RCC 7860 (cell line): ENCODE measurements at regions not wholly inside any gene's neighbourhood (a gene's known extent, or its start where the extent isn't known, plus 50 kb on each side); places are given as distances from the start of the nearest gene placed in this dataset.
"Not testable (repeated sequence)": the region's sequence is repeated elsewhere in the genome, so short reads cannot be mapped to it uniquely, and the experiment has no call there.

ENCODE experiments used
- DNase-seq: peaks from one replicate; pipeline ENCODE4 v3.0.0-alpha.2; 2015; ENCODE audit warnings: low spot score
- FAIRE-seq: peaks from 2 replicates; lab custom pipeline; 2012; peaks lifted over from hg19 to GRCh38; lab: Jason Lieb, UNC

DNA sequence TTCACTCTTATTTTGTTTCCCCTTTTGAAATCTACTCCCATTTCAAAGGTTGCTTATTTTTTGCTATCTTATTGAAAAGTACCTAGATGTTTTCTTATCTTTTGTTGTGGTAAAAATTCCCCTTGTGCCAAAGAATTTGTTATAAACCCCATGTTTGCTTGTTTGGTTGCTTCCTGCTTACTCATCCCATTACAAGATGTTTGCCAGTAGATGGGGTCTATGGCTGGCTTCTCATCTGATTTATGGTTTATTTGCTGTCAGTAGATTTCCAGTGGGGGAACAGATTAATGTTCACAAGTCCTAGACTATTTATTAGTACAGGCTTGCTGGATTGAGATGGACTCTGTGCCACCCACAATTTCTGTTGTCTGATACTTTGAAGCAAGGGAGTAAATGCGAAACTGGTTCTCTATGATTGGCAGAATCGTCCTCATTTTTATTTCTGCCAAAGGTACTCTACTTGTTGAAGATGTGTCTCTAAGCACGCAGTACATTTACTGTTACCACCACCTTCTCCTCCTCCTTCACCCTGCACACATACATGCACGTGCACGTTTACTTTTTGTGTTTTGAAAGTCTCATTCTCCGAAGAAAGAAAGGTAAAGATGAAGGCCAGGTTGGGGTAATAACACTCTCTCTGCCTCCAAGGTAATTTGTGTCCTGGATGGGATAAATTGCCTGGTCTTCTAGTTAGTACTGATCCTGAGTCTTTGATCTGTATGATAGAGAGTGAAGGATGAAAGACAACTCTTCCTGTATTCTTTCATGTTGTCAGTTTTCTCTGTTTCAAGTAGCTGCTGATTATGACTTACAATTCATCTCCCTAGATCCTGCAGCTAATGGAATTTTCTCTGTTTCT is 117.2 kb upstream of the ATP2B1 start:
- DNase-seq (peak; percentile 26), FAIRE-seq (no peak)

DNA sequence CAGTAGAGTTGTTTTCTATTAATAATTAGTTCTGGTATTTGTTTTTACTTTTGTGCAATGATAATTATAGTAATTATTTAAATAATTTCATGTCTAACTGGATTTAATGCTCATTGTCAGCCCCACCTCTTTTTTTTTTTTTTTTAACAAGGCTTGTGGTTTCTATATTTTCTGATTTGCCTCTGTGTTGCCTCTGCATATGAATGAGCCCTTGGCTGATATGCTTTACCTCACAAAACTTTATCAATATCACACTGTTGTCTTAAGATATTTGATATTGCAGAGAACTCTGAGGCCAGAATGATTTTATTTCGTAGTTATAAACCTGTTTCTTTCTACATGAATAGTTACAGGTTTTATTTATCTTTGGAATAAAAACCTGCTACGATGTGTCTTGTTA is 116.2 kb upstream of the ATP2B1 start:
- FAIRE-seq: no peak

DNA sequence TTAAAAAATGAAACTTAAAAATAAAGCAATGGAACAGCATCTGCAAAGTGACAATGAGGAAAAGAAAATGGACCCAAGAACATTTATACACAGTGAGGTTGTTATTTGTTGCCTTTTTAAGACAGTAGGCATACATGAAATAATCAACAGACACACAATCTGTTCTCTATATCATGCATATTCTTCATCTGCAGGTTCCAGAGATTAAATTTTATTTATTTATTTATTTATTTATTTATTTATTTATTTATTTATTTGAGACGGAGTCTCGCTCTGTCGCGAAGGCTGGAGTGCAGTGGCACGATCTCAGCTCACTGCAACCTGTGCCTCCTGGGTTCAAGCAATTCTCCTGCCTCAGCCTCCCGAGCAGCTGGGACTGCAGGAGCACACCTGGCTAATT is 114.4 kb upstream of the ATP2B1 start:
- not testable (repeated sequence) for FAIRE-seq, DNase-seq

More for the DNA sequence above, 116.2 kb upstream of the ATP2B1 start:
- DNase-seq: no peak

DNA sequence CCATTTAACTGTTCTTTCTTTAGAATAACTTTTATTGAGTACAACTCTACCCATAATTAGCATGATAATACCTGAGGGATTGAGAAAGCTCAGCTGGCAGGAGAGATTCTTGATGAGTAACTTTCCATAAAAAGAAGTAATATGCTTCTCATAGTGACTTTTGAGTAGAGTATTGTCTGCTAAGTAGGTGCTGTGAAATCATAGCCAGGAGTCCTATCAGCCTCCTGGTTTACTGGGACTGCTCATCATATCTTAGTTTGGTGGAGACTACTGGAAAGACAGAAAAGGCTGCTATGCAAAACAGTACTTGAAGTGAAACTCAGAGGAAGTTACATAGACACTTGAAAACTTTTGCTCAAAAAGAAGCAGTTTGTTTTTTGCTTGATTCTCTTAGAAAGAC is 113.3 kb upstream of the ATP2B1 start:
- DNase-seq (no peak), FAIRE-seq (no peak)

DNA sequence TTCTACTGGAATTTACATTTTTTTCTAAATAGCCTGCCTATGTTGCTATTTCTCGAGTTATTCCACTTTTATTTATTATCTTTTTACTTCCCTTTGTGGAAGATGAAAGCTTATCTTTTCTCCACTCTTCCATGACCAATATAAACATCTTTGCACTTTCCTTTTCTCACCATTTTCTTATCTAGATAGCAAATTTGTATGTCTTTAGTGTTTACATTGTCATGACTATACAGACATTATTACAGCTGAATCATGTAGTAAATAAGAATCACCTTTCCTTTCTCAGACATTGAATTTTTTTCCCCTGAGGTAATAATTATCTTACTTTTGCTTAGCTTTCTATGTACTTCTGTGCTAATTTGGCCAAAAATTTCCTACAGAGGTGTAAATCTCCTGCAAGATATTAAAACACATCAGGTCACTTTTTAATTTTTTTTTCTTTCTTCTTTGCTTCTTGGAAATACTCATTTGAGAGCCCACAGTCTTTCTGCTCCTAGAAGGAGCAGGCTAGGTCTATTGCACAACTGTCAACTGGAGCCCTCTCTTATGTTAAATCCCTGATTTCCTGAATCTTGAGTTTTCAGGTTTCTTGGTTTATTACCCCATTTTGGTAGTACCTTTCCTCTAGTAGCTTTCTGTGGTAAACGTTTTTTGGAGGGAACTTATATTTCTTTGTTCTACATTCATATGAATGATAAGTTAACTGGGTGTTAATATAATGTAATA is 109.0 kb upstream of the ATP2B1 start:
- no peak for FAIRE-seq
- no peak for DNase-seq

DNA sequence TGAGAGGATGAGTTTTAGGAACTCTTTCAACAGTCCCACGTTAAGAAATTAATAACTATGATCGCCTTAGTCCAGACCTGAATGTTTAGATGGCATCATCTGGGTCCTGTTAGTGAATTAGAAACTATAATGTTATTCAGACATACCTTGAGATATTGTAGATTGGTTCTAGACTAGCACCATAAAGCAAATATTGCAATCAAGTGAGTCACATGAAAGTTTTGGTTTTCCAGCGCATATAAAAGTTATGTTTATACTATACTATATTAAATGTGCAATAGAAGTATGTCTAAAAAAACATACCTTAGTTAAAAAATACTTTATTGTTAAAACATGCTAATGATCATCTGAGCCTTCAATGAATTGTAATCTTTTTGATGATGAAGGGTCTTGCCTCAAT is 106.6 kb upstream of the ATP2B1 start:
- DNase-seq (no peak), FAIRE-seq (no peak)

DNA sequence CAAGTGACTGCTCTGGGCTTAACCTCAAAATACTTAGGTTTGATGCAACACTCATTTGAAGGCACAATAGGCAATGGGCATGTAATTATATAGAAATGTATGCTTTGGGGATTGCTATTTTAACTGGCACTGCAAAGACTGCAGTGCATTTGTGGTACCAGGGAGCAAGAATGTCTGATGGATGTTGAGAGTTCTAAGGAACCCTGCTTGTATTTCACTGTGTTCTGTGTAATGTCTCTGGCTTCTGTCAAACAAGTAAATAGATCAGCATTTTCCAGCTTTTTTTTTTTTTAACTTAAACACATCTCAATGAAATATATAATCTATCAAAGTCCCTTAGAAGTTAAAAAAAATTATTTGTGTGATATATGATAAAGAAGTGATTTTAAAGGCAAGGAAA is 94.8 kb upstream of the ATP2B1 start:
- DNase-seq: no peak

DNA sequence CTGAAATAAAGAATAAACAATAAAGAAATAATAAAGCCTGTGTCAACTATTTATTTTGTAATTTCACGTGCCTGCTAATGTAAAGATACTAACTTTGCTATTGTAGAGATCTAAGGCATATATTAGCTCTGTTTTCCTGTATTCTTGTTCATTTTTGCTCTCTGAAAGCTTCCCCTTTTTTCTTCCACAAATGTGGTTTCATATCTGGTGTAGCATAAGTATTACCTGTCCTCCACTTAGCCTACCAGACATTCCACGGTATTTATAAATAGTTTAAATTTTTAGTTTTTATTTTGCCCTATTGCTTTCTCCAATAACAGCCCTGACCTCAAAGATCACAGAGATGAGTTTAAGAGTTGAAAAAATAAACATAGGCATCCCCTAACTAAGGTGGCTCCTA is 92.6 kb upstream of the ATP2B1 start:
- DNase-seq: no peak
- FAIRE-seq: no peak

More for the DNA sequence above, 94.8 kb upstream of the ATP2B1 start:
- no peak for FAIRE-seq

DNA sequence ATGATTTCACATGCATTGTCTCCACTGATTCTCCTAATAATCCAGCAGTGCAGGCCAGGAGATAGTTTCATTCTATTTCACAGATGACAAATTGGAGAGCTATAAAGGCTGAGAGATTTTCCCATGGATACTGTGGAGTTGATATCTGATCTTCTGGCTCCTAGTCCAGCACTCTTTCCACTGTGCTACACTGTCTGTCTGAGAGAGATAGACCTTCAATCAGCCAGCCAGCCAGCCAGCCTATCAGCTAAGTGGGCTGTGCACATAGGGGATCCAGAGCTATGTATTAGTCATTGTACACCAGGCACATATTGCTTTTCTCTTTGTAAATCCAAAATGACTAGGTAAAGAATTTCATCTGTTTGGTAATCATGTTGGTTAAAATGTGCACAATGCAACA is 91.8 kb upstream of the ATP2B1 start:
- FAIRE-seq (no peak), DNase-seq (no peak)

DNA sequence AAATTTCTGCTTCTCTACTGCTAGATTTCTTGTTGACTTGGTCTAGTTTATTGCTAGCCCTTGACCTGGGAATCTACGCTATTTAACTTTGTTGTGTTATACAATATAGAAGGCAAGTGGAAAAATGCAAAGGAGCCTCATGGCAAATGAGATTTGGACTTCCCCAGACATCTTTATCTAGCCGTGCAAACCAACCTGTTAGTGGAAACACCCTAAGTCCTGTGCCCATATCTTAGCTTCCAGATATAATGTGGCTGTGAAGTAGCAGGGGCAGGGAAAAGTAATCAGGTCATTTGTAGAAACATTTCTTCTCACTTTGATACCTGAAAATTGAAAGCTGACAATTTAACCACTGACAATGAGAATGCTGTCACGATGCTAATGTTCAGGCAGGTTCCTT is 90.7 kb upstream of the ATP2B1 start:
- DNase-seq: no peak
- FAIRE-seq: no peak

DNA sequence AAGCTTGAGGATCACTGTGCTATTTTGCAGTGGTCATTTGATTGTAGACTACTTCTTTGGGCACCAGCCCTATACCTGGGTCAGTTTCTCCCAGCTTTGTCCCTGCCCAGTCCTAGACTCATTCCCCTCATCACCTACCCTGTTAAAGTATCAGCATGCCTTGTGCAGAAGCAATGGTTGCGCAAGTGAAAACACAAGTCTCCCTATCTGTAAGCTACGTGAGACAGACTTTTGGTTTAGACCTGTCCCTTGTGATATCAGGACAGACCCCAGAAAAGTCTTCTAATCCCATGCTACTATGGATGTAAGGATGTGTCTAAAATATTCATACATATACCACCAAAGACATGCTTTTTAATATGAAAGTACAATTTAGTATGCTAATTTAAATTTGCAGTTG is 88.8 kb upstream of the ATP2B1 start:
- no peak for DNase-seq
- no peak for FAIRE-seq

DNA sequence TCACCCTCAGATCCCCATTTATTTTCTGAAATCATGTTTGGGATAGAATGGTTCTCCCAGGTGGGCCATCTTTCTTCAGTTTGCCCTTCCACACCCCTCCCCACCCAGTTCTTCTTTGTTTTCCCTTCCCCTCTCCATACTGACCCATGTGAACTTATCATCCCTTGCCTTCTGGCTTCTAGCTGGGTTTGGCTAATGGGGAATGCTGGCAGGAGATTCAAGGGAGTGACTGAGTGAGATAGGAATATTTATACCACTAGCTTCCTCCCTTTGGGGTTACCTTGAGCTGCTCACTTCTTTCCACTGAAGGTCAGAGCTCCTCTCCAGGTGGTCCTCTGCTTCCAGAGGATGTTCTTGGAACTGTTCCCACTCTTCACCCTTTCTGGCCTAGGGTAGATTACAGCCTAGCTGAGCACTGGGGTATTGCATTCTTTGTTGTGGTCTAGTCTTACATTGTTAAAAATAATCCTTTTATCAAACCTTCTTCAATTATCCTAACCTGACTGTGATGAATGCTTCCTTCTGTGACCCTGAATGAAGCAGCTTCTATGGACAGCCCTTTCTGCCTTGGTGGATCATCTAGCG is 88.3 kb upstream of the ATP2B1 start:
- DNase-seq: no peak
- FAIRE-seq: no peak

DNA sequence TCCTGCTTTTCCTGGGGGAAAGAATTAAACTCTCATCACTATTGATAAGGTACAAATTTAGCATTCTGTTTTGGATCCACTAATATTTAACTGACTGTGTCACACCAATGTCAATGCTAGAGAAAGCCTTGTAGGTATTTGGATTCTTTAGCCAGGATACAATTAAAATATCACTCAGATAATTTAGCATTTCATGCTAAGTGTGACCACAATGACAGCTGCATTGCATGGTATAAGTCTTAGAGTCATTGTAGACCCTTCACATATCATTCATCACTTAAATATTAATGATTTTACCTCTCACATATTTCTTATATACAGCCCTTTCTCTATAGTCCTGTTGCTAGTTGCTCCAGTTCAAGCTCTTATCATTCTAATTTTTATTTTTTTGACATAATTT is 85.3 kb upstream of the ATP2B1 start:
- no peak for DNase-seq
- no peak for FAIRE-seq

DNA sequence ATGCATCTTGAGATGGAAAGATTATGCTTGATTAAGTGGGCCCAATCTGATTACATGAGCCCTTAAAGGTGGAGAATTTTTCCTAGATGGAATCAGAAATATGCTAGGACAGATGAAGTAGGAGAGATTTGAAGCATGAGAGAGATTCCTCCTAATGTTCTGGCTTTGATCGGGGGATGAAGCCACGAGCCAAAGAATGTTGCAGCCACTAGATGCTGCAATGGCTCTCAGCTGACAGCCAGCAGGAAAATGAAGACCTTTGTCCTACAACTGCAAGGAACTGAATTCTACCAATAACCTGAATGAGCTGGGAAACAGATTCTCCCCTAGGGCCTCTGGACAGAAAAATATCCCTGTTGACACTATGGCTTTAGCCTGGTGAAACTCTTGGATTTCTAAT is 82.6 kb upstream of the ATP2B1 start:
- no peak for DNase-seq
- FAIRE-seq: no peak

DNA sequence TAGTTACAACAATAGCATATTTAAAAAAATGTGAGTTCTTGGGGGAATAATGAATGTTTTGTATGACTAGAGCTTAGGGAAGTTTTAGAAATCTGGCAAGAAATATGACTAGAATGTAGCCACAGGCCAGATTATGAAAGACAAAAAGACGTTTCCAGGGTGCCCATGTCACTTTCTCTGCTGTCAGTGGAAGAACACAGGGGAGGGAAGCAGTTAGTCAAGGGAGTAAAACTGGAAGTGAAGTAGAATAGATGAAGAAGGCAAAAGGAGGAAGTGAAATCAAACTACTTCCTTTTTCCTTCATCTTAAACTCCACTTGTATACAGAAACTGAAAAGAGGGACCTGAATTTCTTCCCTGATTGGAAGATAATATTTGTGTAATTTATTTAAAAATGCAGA is 81.2 kb upstream of the ATP2B1 start:
- DNase-seq (no peak), FAIRE-seq (no peak)

DNA sequence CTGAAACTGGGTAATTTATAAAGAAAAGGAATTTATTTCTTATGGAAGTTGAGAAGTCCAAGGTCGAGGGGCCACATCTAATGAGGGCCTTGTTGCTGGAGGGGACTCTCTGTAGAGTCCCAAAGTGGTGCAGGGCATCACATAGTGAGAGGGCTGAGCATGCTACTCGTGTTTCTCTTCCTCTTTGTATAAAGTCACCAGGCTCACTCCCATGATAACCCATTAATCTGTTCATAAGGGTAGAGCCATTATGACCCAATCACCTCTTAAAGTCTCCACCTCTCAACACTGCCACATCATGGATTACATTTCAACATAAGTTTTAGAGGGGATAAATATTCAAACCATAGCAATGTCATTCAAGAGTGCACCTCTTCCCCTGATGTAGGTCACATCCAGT is 79.1 kb upstream of the ATP2B1 start:
- no peak for DNase-seq
- FAIRE-seq: no peak

DNA sequence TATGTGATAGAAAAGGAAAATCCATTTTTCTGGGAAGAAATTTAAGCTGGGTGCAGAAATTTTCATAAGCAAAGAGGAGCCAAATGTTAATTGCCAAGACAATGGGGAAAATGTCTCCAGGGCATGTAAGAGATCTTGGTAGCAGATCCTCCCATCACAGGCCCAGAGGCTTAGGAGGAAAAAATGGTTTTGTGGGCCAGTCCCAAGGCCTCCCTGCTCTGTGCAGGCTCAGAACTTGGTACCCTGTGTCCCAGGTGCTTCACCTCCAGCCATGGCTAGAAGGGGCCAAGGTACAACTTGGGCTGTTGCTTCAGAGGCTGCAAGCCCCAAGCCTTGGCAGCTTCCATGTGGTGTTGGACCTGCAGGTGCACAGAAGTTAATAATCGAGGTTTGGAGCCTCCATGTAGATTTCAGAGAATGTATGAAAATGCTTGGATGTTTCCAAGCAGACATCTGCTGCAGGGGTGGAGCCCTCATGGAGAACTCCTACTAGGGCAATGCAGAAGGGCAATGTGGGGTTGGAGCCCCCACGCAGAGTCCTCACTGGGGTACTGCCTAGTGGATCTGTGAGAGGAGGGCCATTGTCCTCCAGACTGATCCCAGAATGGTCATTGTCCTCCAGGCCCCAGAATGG is 77.7 kb upstream of the ATP2B1 start:
- DNase-seq (no peak), FAIRE-seq (no peak)

DNA sequence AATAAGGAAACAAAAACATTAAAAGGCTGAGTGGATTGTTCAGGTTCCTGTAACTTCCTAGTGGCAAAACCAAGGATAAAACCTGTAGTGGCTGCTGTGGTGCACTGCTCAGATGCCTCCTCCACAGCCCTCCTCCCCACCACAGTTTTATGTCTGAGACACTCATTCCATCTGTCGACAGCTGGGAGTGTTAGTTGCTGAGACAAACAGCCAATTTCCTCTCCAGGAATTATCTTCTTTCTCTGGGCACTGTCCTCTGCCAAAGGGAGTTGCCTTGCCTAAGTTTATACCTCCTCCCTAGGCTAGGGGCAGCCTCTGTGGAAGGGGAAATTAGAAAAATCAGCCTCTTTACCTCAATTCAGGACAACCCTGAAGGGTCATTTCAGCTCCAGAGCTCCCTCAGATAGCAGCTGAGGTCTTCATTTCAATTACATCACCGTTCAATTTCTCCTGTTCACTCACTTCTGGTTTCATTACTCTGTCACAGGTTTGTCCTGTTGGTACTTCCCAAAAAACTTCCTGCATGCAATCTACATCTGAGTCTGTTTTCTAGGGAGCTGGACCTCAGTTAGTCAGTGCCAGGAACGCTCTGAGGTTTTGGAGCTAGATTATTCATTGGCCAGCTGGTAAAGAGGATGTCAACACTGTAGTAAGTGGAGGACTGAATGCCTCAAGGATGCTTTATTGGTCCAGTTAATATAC is 74.9 kb upstream of the ATP2B1 start:
- DNase-seq (no peak), FAIRE-seq (no peak)

DNA sequence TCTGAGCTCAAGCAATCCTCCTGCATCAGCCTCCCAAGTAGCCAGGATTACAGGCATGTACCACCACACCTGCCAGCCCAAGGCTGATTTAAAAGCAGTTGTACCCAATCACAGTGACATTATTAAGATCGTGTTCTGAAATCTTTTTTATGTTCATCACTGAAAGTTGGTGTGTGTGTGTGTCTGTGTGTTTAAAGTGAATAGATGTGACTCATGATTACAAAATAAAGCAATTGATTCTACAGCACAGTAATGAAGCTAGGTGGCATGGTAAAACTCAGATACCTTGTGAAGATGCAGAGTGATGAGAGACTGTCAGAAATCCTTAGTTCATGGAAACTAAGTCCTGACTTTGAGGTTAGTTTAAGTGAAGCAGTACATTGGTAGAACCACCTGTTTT is 74.2 kb upstream of the ATP2B1 start:
- DNase-seq (no peak), FAIRE-seq (no peak)

DNA sequence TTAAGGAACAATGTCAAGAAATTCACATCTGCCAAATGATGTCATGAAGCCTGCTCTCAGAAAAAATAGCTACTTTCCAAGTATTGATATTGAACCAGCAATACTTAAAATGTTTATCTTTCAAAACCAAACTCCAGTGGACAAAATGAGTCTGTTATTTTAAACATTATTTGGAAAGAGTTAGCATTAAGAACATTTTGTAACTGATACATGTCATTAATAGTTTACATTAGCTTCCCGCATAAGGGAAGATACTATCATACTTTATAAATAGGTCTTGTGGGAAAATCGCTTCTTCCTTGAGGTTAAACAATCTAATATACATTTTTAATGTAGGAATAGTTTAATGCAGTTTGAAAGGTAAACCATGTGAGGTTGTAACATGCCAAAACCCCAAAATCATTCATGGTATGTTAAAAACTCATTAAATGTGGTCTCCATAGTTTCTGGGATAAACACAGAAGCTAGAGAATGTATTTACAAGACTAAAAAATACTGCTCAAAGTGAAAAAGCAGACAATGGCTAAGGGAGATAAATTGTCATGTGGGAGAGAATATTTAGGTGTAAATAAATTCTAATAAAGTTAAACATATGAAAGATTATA is 73.4 kb upstream of the ATP2B1 start:
- FAIRE-seq (no peak), DNase-seq (no peak)

DNA sequence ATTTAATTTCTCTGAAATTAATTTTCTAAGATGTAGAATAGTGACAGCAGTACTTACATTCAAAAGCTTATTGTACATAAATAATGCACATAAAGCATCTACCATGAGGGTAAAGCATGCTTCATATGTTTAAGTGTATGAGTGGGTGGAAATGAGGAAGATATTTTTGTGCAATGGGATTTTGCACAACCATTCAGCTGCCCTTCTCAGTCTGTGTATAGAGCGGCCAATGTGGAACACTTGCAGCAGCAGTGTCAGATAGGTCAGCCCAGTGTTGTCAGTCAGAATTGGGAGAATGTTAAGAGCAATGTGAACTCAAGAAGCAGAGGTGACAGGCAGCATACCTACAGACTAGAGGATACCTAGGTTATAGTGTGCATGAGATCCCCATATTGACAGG is 72.5 kb upstream of the ATP2B1 start:
- no peak for DNase-seq
- FAIRE-seq: no peak
